HG03175 (cell line): ENCODE measurements at regions not wholly inside any gene's neighbourhood (a gene's known extent, or its start where the extent isn't known, plus 50 kb on each side); places are given as distances from the start of the nearest gene placed in this dataset.

Experiments used
- ATAC-seq: cut with Tn5 transposase; IDR thresholded peaks from one replicate; pipeline ENCODE4 v1.9.1; 2021; ENCODE audit warnings: mild to moderate bottlenecking, moderate library complexity; ENCODE audit not compliant: unreplicated experiment

DNA sequence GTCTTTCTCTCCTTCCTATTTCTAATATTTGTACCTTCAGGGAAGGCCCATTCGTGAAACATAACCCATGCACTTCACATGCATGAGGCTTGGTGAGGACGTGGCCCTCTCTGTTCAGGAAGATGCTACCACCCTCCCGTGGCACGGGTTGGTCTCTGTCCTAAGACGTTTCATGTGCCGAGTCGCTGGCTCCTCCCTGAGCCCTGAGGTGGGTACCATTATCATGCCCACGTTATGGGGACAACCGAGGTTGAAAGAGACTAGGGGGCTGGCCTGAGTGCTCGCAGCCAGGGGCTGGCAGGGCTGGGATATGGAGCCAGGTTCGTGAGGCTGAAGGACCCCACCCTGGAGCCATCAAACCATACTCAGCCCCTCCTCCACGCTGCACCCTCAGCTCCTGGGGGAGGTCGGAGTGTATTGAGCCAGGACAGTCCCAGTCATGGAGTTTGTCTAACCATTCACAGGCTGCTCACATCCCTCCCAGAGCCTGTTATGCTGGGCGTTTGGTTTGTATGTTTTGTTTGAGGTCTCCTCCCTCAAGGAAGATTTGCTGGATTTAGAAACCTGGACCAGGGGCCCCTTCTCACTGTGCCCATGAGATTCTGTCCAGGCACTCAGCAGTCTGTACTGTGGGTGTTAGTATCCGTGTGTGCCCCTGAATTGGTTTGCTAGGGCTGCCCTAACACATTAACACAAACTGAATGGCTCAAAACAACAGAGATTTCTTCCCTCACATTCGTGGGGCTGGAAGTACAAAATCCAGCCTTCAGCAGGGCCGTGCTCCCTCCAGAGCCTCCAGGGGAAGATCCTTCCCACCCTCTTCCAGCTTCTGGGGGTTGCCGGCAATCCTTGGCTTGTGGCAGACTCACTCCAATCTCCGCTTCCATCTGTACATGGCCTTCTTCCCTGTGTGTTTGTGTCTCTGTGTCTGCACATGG is 88.3 kb downstream of the ANKRD60 start:
- ATAC-seq = no peak

DNA sequence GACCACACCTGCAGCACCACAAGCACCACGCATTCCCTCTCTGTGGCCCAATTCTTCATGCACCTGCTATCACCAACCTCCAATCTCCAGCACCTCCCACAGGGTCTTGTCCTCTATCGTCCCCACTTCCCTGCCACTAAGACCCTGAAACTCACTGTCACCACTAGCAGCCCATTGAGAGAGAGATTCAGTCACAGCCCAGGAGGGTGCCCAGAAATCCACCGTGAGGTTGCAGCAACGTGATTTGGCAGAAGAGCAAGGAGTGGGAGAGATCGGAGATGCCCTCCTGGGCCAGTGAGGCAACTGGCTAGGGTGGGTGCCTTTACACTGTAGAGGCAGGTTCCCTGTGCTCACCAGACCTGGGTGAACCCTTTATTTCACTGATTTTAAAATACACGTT is 90.1 kb downstream of the ANKRD60 start:
- no peak for ATAC-seq

DNA sequence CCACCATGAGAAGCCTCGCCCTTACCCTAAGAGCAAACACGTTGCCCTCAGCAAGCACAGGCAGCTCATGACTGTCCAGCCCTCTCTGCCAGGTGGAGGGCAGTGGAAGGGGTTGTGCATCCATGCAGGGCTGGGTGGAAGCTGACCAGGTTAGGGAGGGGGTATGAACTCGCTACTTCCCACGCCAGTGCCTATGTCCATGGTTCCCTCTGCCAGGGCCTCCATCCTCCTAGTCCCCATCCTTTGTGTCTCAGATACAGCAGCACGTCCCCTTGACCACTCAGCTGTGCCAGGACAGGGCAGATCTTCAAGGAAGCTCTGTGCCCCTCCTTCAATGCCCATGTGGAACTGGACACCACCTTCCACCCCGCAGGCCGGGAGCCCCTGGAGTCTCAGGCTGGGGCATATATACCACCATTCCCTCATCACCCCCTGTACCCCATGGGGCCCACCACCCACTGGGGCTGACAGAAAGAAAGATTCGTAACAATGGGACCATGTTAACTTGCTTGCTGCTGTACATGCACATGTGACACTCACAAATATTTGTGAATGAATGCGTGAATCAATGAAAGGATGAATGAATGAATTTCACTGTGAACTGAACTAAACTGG is 90.7 kb downstream of the ANKRD60 start:
- no peak for ATAC-seq

DNA sequence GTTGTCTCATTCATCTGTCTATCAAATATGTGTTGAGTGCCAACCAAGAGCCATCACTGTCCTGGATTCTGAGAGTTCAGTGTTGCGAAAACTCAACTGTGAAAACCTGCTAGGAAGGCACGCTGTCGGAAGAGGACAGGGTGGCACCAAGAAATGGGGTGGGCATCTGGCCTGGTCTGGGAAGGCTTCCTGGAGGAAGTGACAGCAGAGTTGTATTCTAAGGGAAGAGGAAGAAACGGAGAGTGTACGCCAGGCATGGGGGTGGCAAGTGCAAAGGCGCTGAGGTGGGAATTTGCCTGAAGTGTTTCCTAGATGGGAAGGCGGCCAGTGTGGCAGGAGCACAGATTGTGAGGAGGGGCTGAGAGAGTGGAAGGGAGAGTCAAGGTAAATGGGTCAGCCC is 91.2 kb downstream of the ANKRD60 start:
- no peak for ATAC-seq

DNA sequence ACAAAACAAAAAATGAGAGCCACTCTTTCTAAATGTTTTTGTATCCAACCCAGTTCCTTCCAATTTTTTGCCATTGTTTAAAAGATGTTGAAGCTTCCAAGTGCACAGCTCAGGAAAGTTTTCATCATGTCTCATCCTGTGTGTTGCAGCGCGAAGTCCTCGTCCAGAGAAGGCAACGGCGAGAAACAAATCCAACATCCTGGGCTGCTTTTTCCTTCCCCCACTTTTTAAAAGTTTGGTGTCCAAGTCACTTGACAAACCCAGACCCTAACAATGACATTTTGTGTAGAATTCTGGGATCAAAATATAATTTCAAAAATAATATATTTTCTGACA is 92.3 kb downstream of the ANKRD60 start:
- ATAC-seq = no peak

DNA sequence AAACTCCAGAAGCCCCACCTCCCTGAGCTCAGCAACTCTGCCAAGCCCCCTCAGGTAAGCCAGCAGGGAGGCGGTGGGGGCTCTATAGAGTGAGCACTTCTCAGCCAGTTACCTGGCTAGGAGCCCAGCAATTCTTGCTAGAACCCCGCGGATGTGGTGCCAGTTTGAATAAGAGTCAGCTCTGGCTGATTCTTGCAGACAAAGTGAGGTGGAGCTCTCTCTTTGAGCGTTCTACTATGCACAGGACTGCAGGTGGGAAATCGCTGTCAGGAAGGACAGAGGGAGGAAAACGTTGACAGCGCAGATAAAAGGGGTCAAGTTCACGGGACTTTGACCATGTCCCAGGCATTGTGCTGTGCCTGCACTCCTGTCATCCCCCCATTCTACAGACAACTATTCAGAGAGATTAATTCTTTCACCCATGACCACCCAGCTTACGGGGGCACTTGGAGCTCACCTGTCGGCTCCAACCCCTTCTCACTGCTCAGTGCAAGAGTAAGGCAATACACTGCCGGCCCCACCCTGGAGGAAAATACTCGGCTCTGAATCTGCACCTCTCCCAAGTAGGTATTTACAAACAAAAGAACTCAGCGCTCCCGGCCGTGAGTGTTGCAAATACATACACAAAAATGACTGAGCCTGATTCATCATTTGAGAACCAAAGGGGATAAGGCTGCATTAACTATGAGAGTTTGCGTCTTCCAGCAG is 92.9 kb downstream of the ANKRD60 start:
- ATAC-seq = no peak

DNA sequence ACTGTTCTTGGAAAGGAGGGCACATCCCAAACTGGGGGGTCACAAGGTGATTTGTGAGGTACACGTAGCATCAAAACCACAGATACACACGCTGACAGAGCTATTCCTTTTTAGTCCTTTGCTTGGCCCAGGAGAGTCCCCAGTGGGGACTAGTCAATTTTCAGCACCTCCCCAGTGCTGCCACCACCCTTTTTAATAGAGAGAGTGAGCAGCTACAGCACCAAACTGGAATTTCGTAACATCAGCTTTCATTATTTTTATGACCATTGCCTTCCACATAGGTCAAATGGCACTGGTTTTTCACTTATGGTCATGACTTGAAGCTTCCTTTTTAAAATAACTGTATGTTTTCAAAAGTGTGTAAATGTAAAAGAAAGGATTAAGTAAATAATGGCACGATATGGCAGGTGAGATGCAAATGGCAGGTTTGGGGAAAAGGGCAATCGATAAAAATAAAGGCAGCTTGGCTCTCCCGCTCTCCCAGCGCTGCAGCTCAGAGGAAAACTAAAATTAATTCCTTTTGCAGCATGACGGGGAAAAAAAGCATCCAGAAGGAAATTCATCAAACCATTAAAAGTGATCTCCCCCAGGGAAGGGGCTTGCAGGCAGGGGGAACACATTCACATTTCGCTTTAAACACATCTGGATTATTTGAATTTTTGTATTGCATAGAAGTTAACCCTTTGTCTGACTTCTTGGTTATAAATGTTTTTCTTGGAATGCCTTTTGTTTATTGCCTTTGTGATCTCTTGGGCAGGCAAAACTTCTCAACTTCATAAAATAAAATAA is 95.2 kb downstream of the ANKRD60 start:
- no peak for ATAC-seq

DNA sequence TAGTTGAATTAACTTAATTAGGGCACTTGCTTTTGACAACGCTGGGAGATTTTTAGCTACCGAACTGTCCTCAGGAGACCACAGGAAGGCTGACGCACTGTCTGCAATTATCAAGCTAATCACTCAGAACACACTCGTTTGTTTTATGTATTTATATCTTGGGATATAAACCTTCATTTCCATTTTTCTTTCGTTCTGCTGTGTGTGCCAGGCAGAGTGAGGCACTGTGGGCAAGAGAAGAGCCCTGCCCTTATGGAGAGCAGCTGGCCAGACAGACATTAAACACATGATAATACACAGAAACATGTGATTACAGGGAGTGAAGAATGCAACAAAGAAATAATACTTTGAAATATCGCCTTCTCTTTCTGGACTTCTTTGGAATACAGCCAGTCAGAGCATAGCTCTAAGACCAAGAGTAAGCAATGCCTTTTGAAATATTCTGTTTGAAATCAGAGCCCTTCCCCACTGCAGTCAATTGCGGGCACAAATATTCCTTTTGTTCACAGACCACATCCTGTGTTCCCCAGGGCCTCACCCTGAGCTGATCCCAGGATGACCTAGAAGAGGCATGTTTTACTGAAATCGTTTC is 96.8 kb downstream of the ANKRD60 start:
- ATAC-seq = no peak

DNA sequence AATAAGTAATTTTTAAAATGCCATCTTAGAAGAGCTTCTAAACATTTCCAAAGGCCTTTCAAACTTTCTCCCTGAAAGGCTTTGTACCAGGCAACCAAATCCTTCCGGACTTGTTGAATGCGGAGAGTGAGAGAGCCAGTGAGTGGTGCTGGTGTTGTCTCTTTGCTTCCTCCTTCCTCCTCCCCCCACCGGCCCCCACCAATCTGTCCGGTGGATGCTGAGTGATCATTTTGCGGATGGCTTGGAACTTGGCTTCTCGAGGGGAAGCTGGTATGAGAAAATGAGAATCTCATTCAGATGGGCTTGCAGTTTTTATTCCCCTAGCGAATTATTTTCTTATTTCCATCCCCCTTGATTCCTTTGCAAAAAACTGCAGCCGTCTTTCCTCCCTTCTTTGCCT is 97.3 kb downstream of the ANKRD60 start:
- ATAC-seq = no peak

DNA sequence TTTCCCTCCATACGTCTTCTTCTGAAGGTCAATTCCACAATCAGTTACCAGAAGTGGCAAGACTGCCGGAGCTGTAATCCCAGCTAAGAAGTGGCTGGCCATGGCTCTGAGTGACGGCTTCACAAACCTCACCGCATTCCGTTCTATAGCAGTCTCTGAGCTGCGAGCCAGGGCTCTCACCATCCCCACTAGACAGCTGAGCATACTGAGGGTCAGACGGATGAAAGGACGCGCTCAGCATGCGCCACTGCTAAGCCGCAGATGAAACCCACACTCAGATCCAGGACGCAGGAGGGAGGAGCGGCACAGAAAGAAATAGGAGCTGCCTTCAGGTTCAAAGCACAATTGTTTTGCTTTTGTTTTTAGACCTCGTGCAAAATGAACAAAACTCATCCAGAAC is 97.9 kb downstream of the ANKRD60 start:
- ATAC-seq = no peak

DNA sequence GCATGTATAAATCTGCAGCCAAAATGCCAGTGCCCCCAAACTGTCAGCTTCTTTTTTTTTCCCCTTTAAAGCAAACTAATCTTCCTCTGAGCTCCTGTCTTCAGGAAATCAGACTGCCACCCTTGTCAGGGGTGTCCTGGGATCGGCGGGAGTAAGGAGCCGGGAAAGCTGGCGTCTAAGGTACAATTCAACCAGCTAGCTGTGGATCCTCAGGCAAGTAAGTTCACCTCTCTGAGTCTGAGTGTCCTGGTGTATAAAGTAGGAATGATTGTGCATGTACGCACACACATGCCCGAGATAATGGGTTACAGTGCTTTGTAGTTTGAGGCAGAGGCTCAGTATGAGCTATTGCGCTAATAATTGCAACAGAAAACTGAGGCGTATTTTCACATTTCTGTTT is 98.3 kb downstream of the ANKRD60 start:
- ATAC-seq = no peak

DNA sequence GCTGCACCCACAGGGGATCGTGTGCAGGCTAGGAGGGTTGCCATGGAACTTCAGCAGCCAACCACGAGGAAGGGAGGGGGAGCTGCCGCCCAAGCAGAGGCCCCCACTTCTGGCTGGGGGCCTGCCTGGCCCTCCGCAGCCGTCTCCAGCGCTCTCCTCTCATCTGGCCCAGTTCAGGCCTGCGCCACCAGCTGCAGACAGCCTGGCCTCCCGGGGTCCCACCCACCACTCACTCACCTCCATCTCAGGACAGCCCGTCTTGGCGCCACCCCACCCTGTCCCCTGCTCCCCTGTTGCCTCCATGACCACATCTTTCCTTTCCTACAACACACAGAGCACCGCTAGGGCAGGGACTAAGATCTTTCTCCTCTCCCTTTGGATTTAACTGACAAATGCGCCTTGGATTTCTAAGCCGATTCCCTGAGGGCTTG is 98.7 kb downstream of the ANKRD60 start:
- no peak for ATAC-seq

DNA sequence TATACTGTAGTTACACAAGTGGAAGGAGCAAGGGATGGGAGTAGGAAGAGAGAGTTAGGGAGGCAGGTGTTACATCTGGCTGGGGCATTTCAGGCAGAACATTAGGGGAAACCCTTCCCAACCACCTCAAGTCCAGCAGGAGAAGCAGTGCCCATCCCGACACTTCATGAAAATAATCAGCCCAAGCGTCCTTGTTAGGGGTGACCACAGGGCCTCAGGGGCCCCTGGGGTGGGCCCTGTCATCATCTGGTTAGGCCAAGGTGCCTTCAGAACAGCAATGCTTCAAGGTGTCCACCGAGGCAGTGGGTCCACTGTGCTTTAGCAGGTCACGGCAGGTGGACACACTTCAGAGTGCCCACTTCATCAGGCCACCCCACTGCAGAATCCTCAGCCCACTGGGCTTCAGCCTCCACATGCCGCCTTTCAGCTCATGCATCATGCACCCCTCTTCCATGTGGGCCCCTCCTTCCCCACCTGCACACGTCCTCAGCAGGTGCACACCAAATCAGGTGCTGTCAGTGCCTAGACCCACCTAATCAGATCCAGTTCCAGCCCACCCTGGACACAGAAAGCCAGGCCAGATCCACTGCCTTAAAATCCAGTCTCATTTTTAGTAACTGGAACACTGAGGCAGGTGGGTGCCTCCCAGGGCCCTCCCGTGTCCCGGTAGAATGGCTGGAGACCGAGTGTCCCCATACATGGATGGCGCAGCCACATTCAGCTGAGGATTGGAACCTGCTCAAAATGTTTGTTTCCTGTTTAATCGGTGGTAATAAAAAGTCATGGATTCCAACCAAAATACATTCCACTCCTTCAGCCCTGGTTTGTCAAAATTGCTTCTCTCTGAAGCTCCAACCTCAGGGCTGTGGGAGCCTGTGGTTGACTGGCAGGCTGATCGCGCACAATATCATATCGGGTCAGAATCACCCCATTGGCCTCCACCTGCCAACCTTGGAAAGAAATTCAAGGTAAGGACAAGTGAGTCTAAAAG is 99.5 kb downstream of the ANKRD60 start:
- no peak for ATAC-seq

DNA sequence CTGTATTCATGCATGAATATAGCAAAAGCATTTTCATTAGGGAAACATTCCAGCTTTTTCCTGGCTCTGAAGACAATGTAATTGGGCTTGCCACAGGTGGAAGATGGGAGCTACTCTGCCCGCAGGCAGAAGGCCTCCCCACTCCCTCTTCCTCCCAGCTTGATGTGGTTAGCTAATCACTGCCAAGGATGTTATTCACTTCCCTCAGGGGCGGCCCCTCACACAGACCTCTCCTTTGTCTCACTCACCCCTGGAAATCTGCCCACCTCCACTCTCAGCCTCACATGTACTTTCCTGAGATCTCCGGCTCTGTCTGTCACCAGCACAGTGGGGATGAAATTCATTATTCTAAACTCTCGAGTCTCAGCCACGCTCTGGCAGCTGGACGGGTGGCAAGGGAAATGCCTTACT is 100.7 kb downstream of the ANKRD60 start:
- no peak for ATAC-seq

DNA sequence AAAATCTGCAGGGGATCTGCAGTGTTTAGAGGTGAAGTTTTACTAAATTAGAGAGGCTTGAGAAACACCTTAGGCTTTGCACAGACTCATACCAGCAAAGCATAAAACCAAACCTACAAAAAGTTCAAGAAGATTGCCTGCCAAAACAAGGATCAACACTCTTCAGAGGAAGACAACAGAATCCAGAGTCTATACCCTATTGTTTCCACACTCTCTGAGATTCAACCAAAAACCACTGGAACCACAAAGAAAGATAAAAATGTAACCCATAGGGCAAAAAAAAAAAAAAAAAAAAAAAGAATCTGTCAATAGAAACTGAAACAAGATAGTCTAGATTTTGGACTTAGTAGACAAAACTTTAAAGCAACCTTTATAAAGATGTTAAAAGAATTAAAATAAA is 102.7 kb downstream of the ANKRD60 start:
- ATAC-seq = no peak

DNA sequence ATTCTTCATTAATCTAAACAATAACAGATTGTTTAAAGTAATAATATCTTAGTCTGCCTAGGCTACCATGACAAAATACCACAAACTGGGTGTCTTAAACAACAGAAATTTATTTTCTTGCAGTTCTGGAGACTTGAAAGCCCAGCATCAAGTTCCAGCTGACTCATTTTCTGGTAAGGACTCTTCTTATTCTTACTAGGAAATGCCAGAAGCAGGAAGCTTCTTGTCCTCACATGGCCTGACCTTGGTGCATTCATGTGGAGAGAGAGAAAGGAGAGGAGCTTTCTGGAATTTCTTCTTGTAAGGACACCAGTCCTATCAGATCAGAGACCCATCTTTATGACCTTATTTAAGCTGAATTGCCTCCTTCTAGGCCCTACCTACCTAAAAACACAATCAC is 110.5 kb downstream of the ANKRD60 start:
- ATAC-seq = no peak

DNA sequence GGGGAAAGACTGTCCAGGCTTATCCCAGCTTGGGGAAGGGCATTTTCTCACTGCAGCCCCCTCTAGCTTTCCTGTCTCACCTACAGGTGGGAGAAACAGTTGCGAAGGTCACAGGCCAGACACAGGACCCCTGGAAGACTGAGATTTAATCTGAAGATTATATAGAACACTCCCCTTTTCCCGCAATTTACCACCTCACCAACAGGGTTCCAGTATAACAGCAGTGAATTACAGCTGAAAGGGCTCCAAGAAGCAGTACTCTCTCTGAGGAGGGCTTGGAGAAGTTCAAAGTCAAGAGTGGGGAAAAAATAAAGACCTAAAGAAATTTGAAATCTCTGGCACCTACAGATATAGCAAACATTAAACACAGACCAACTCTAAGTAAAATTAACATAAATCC is 111.9 kb downstream of the ANKRD60 start:
- ATAC-seq = no peak

DNA sequence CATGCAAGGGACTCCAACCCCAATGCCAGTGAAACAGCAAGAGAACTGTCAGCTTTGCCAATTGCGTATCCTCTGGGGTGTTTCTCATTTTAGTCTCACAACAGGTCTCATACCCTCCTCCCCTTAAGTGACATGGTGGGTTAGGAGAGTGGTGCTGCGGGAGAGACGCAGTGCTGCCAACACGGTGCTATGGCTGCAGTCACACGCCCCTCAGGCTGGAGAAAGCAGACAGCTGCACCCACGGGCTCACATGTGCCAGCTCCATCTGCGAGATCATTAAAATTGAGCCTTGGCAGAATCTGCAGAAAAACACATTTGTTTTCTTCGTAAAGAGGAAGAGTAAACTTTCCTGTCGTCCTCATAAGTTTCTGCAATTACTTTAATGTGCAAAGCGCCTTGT is 114.7 kb downstream of the ANKRD60 start:
- no peak for ATAC-seq

DNA sequence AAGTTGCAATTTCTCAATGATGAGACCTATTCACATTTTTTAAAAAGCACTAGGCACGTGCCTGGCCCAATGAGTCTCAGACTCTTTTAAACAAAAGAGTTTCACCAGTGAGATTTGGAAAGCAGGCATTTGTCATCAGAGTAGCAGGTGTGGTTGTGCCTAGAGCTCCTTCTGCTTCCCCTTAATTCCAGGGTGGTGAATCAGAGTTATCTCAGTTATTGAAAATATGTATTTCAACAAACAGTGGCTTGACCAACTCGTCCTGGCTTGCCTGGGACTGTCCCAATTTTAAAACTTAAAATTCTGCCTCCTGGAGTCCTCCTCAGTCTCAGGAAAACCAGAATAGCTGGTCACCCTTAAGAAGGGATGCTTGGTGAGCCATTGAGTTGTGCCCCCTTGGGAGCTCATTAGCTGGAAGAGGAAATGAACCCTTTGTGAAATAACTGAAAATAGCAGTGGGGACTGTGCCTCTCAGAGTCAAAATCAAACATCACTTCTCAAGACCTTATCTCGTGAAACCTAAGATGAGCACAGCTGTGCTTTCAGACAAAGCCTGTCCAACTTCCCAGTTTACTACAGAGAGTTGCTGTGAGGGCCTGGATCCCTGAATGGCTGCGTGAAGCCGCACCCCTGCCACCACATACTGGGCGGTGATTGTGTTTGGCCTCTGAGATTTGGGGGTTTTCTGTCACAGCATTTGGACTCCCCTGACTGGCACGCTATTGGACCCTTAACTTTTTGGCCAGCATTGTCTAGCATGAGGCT is 116.3 kb downstream of the ANKRD60 start:
- ATAC-seq = no peak
